Mammary epithelial cell (primary cell): ENCODE measurements at regions not wholly inside any gene's neighbourhood (a gene's known extent, or its start where the extent isn't known, plus 50 kb on each side); places are given as distances from the start of the nearest gene placed in this dataset.
"Not testable (repeated sequence)": the region's sequence is repeated elsewhere in the genome, so short reads cannot be mapped to it uniquely, and the experiment has no call there.

Experiments used
- EZH2 ChIP-seq: IDR thresholded peaks from 2 replicates; pipeline ENCODE4 v1.6.1; 2012; ENCODE audit warnings: low read length, inconsistent platforms, borderline replicate concordance
- TF ChIP-seq, protein P1 (sequence below), 2 donors: IDR thresholded peaks in 1 of 2; conservative IDR thresholded peaks in 1 of 2; 2 replicates each; pipeline ENCODE4 v1.5.1; 2011 to 2012; ENCODE audit warnings: inconsistent platforms in 2 of 2, low read length in 2 of 2, mild to moderate bottlenecking in 2 of 2, control low read depth in 1 of 2, low read depth in 1 of 2; ENCODE audit not compliant: insufficient read depth in 1 of 2; ENCODE audit errors: extremely low read depth in 1 of 2

DNA sequence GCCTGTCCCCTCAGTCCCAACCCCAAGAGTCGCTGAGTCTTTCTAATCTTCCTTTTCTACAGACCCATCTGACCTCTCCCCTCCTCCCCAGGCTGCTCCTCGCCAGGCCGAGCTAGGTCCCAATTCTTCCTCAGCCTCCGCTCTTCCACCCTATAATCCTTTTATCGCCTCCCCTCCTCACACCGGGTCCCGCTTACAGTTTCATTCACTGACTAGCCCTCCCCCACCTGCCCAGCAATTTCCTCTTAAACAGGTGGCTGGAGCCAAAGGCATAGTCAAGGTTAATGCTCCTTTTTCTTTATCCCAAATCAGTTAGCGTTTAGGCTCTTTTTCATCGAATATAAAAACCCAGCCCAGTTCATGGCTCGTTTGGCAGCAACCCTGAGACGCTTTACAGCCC is 96.1 kb upstream of the OPCML start:
- TF ChIP-seq EZH2, result not testable (repeated sequence)
- TF ChIP-seq, protein P1, sequence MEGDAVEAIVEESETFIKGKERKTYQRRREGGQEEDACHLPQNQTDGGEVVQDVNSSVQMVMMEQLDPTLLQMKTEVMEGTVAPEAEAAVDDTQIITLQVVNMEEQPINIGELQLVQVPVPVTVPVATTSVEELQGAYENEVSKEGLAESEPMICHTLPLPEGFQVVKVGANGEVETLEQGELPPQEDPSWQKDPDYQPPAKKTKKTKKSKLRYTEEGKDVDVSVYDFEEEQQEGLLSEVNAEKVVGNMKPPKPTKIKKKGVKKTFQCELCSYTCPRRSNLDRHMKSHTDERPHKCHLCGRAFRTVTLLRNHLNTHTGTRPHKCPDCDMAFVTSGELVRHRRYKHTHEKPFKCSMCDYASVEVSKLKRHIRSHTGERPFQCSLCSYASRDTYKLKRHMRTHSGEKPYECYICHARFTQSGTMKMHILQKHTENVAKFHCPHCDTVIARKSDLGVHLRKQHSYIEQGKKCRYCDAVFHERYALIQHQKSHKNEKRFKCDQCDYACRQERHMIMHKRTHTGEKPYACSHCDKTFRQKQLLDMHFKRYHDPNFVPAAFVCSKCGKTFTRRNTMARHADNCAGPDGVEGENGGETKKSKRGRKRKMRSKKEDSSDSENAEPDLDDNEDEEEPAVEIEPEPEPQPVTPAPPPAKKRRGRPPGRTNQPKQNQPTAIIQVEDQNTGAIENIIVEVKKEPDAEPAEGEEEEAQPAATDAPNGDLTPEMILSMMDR (conservative IDR thresholded peaks at IDR 0.05 in 1 of 2, IDR thresholded peaks at IDR 0.05 in 1 of 2; ENCODE audit: extremely low read depth in 1 of 2, insufficient read depth in 1 of 2, low read depth in 1 of 2, low read length in 2 of 2), result not testable (repeated sequence)
